ENCODE measurements at regions not wholly inside any gene's neighbourhood (a gene's known extent, or its start where the extent isn't known, plus 50 kb on each side); places are given as distances from the start of the nearest gene placed in this dataset. TPM values are rescaled to one million over a fixed set of nuclear protein-coding genes. Genes with fewer than 3 reads are reported as not detected.
"Not testable (repeated sequence)": the region's sequence is repeated elsewhere in the genome, so short reads cannot be mapped to it uniquely, and the experiment has no call there.

- intact Hi-C loops (cut with micrococcal nuclease; ENCODE audit: unreplicated experiment) (no loop called here), in situ Hi-C loops (cut with HindIII; ENCODE audit: low pct_unique_long_range_greater_than_20kb, low sequenced_read_pairs) (no loop called here)
- ATAC-seq (no peak), DNase-seq (ENCODE audit: low read depth, low spot score) (no peak)
- POLR2A ChIA-PET: no interaction called here
- no peaks in the 10 kb centered on the region for H3K4me1 ChIP-seq (ENCODE audit: control insufficient read depth, insufficient read depth, low read length)
- CTCF ChIA-PET: no interaction called here
- no peaks in the 10 kb centered on the region for H3K9me3 ChIP-seq (ENCODE audit: control insufficient read depth, insufficient read depth, low read depth, low read length)
- no peaks in the 10 kb centered on the region for H3K36me3 ChIP-seq (ENCODE audit: control insufficient read depth, insufficient read depth, low read length)
- H3K27me3 ChIP-seq (ENCODE audit: control insufficient read depth, insufficient read depth, low read length): no peaks in the 10 kb centered on the region
- no TSS peak for BruUV-seq (replicated peaks)
- H3K4me3 ChIP-seq (ENCODE audit: low read depth in 2 of 2, low read length in 2 of 2): no peak overlapping the region
- no peak overlapping the region for H3K27ac ChIP-seq (ENCODE audit: low read length)
- no peak for TF ChIP-seq REST (IDR thresholded peaks at IDR 0.05; ENCODE audit: insufficient read depth in 1 of 2, low read depth in 2 of 2, low read length in 1 of 2)
- no peak for TF ChIP-seq SIN3A (IDR thresholded peaks at IDR 0.05; ENCODE audit: borderline replicate concordance, insufficient read depth, low read depth, low read length)
- TF ChIP-seq TCF7L2 (IDR thresholded peaks at IDR 0.05; ENCODE audit: low read depth, low read length): no peak
- no peak for TF ChIP-seq POLR2AphosphoS5 (IDR thresholded peaks at IDR 0.05; ENCODE audit: low read depth, low read length)
- no peak for TF ChIP-seq CTCF (IDR thresholded peaks at IDR 0.05)
These were observed 100.1 kb downstream of the CEP44 start for GRCh38 chr4:174383783-174384182.

- H3K4me3 ChIP-seq (ENCODE audit: low read depth in 2 of 2, low read length in 2 of 2); H3K9me3 ChIP-seq (ENCODE audit: control insufficient read depth, insufficient read depth, low read depth, low read length); H3K27ac ChIP-seq (ENCODE audit: low read length); DNase-seq (ENCODE audit: low read depth, low spot score); H3K27me3 ChIP-seq (ENCODE audit: control insufficient read depth, insufficient read depth, low read length); POLR2A ChIA-PET; ATAC-seq; intact Hi-C loops (cut with micrococcal nuclease; ENCODE audit: unreplicated experiment); in situ Hi-C loops (cut with HindIII; ENCODE audit: low pct_unique_long_range_greater_than_20kb, low sequenced_read_pairs); BruUV-seq (replicated peaks); H3K4me1 ChIP-seq (ENCODE audit: control insufficient read depth, insufficient read depth, low read length); H3K36me3 ChIP-seq (ENCODE audit: control insufficient read depth, insufficient read depth, low read length): not testable (repeated sequence)
- CTCF ChIA-PET: interaction anchor here (0.7 kb wide), 1 partner anchor 19 kb away, joined by 5 read pairs; no protein-coding TSS in a partner anchor
These were observed 99.4 kb downstream of the CEP44 start for GRCh38 chr4:174382938-174383605.

Small RNAs in the stretch of these regions (microRNA-seq; reads per million reads assigned to microRNA genes)
- not detected for gene MIR4276 (ENCODE audit: unreplicated experiment)

Data from Panc1 (cell line).